ENCODE measurements at regions not wholly inside any gene's neighbourhood (a gene's known extent, or its start where the extent isn't known, plus 50 kb on each side); places are given as distances from the start of the nearest gene placed in this dataset.

DNA sequence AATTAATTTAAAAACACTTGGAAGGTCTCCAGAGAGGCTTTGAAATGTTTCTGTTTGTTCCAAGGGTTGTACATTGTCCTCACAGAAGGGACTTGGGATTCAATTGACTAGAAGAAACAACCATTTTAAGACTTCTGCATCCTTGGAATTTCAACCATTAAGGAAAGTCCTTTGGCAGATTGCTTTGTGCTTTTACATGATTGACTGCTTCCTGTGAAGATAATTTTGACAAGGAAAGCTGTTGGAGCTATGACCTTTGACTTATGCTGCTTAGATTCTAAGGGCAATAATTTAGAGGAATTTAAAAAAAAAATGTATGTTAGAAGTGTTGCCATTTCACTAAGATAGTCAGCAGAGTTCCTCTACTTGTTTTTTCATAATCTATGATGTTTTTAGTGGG lies 483.9 kb upstream of the TBL1XR1 start:
- TF ChIP-seq, protein P1, sequence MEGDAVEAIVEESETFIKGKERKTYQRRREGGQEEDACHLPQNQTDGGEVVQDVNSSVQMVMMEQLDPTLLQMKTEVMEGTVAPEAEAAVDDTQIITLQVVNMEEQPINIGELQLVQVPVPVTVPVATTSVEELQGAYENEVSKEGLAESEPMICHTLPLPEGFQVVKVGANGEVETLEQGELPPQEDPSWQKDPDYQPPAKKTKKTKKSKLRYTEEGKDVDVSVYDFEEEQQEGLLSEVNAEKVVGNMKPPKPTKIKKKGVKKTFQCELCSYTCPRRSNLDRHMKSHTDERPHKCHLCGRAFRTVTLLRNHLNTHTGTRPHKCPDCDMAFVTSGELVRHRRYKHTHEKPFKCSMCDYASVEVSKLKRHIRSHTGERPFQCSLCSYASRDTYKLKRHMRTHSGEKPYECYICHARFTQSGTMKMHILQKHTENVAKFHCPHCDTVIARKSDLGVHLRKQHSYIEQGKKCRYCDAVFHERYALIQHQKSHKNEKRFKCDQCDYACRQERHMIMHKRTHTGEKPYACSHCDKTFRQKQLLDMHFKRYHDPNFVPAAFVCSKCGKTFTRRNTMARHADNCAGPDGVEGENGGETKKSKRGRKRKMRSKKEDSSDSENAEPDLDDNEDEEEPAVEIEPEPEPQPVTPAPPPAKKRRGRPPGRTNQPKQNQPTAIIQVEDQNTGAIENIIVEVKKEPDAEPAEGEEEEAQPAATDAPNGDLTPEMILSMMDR (conservative IDR thresholded peaks at IDR 0.05): no peak
- TF ChIP-seq ZFX (IDR thresholded peaks at IDR 0.05): no peak

Data from C4-2B (cell line).